ENCODE measurements at regions not wholly inside any gene's neighbourhood (a gene's known extent, or its start where the extent isn't known, plus 50 kb on each side); places are given as distances from the start of the nearest gene placed in this dataset.

- Histone ChIP-seq H3K79me2 (ENCODE audit: insufficient read depth, low read length) (no peaks in the 10 kb centered on the region), H3K4me1 (ENCODE audit: insufficient read depth, low read length) (no peaks in the 10 kb centered on the region), H2AFZ (ENCODE audit: low read length) (no peak overlapping the region), H3K27ac (ENCODE audit: low read depth, low read length) (no peak overlapping the region), H3K36me3 (ENCODE audit: insufficient read depth, low read length) (no peaks in the 10 kb centered on the region), H3K4me3 (ENCODE audit: insufficient read depth, low read length) (no peak overlapping the region), H3K4me2 (ENCODE audit: insufficient read depth, low read length) (no peak overlapping the region), H3K27me3 (ENCODE audit: insufficient read depth, low read length) (no peaks in the 10 kb centered on the region), H3K9me3 (ENCODE audit: low read depth, low read length) (no peaks in the 10 kb centered on the region), H4K20me1 (ENCODE audit: insufficient read depth, low read length) (no peaks in the 10 kb centered on the region)
- TF ChIP-seq CTCF (IDR thresholded peaks at IDR 0.05; ENCODE audit: extremely low read depth, low read depth, low read length), result no peak
- DNase-seq (ENCODE audit: insufficient read length, low spot score, missing footprints), result no peak
These were observed 83.2 kb upstream of the GNAO1 start for GRCh38 chr16:56108056-56108471.

GRCh38 chr16:56106527-56106926 lies 84.8 kb upstream of the GNAO1 start:
- Histone ChIP-seq H3K27ac (ENCODE audit: low read depth, low read length) (no peak overlapping the region), H3K4me1 (ENCODE audit: insufficient read depth, low read length) (no peaks in the 10 kb centered on the region), H3K36me3 (ENCODE audit: insufficient read depth, low read length) (no peaks in the 10 kb centered on the region), H2AFZ (ENCODE audit: low read length) (no peak overlapping the region), H3K79me2 (ENCODE audit: insufficient read depth, low read length) (no peaks in the 10 kb centered on the region), H4K20me1 (ENCODE audit: insufficient read depth, low read length) (no peaks in the 10 kb centered on the region), H3K9me3 (ENCODE audit: low read depth, low read length) (no peaks in the 10 kb centered on the region), H3K4me2 (ENCODE audit: insufficient read depth, low read length) (no peak overlapping the region), H3K4me3 (ENCODE audit: insufficient read depth, low read length) (no peak overlapping the region), H3K27me3 (ENCODE audit: insufficient read depth, low read length) (no peaks in the 10 kb centered on the region)
- no peak for TF ChIP-seq CTCF (IDR thresholded peaks at IDR 0.05; ENCODE audit: extremely low read depth, low read depth, low read length)
- no peak for DNase-seq (ENCODE audit: insufficient read length, low spot score, missing footprints)

- no peaks in the 10 kb centered on the region for H3K27me3 ChIP-seq (ENCODE audit: insufficient read depth, low read length)
- H3K4me2 ChIP-seq (ENCODE audit: insufficient read depth, low read length), result no peak overlapping the region
- no peaks in the 10 kb centered on the region for H4K20me1 ChIP-seq (ENCODE audit: insufficient read depth, low read length)
- H3K4me1 ChIP-seq (ENCODE audit: insufficient read depth, low read length), result no peaks in the 10 kb centered on the region
- H3K9me3 ChIP-seq (ENCODE audit: low read depth, low read length), result no peaks in the 10 kb centered on the region
- H2AFZ ChIP-seq (ENCODE audit: low read length), result no peak overlapping the region
- no peak for TF ChIP-seq CTCF (IDR thresholded peaks at IDR 0.05; ENCODE audit: extremely low read depth, low read depth, low read length)
- H3K79me2 ChIP-seq (ENCODE audit: insufficient read depth, low read length), result no peaks in the 10 kb centered on the region
- H3K27ac ChIP-seq (ENCODE audit: low read depth, low read length), result no peak overlapping the region
- H3K36me3 ChIP-seq (ENCODE audit: insufficient read depth, low read length), result no peaks in the 10 kb centered on the region
- H3K4me3 ChIP-seq (ENCODE audit: insufficient read depth, low read length), result no peak overlapping the region
- no peak for DNase-seq (ENCODE audit: insufficient read length, low spot score, missing footprints)
These were observed 88.4 kb upstream of the GNAO1 start for GRCh38 chr16:56102906-56103305.

- Histone ChIP-seq H3K4me2 (ENCODE audit: insufficient read depth, low read length) (no peak overlapping the region), H3K4me3 (ENCODE audit: insufficient read depth, low read length) (no peak overlapping the region), H3K27me3 (ENCODE audit: insufficient read depth, low read length) (no peaks in the 10 kb centered on the region), H3K4me1 (ENCODE audit: insufficient read depth, low read length) (no peaks in the 10 kb centered on the region), H3K36me3 (ENCODE audit: insufficient read depth, low read length) (no peaks in the 10 kb centered on the region), H3K27ac (ENCODE audit: low read depth, low read length) (no peak overlapping the region), H4K20me1 (ENCODE audit: insufficient read depth, low read length) (no peaks in the 10 kb centered on the region), H3K79me2 (ENCODE audit: insufficient read depth, low read length) (no peaks in the 10 kb centered on the region), H2AFZ (ENCODE audit: low read length) (no peak overlapping the region), H3K9me3 (ENCODE audit: low read depth, low read length) (no peaks in the 10 kb centered on the region)
- DNase-seq (ENCODE audit: insufficient read length, low spot score, missing footprints), result peak; percentile 45
- no peak for TF ChIP-seq CTCF (IDR thresholded peaks at IDR 0.05; ENCODE audit: extremely low read depth, low read depth, low read length)
These were observed 89.1 kb upstream of the GNAO1 start for GRCh38 chr16:56102183-56102686.

Measured in osteoblast (primary cell).